ENCODE measurements at regions not wholly inside any gene's neighbourhood (a gene's known extent, or its start where the extent isn't known, plus 50 kb on each side); places are given as distances from the start of the nearest gene placed in this dataset.

GRCh38 chr5:166503506-166503905 lies 1787.9 kb upstream of the WWC1 start:
- Histone ChIP-seq H3K36me3 (ENCODE audit: control insufficient read depth, low read depth, low read length) (no peaks in the 10 kb centered on the region), H3K9ac (ENCODE audit: low read length) (no peak overlapping the region), H3K4me3 (ENCODE audit: low read length) (no peak overlapping the region), H3K27ac (ENCODE audit: low read length) (no peak overlapping the region), H3K27me3 (ENCODE audit: control insufficient read depth, insufficient read depth, low read length) (no peaks in the 10 kb centered on the region), H3K4me1 (ENCODE audit: control insufficient read depth, low read depth, low read length) (peaks cover 4% of the 10 kb centered on the region), H3K9me3 (ENCODE audit: control insufficient read depth, low read depth, low read length) (no peaks in the 10 kb centered on the region)

DNA sequence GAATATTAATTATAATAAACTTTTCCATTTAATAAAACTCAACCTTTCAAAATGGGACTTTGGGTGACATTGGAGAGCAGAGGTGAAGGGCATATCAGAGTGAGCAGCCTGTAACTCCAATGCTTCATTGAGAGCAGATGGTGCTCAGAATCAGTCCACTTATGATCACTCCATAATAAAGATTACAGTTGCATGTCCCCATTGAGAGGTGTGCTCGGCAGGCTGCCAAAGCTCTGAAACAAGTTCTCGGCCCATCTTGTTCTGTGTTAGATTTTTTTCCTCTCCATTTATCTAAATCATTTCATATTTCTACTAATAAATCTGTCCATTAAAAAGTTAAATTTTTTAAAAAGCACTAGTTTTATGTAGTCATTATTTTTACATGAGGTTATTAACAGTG lies 1786.4 kb upstream of the WWC1 start:
- H3K9me3 ChIP-seq (ENCODE audit: control insufficient read depth, low read depth, low read length) = no peaks in the 10 kb centered on the region
- no peak overlapping the region for H3K4me3 ChIP-seq (ENCODE audit: low read length)
- no peaks in the 10 kb centered on the region for H3K27me3 ChIP-seq (ENCODE audit: control insufficient read depth, insufficient read depth, low read length)

DNA sequence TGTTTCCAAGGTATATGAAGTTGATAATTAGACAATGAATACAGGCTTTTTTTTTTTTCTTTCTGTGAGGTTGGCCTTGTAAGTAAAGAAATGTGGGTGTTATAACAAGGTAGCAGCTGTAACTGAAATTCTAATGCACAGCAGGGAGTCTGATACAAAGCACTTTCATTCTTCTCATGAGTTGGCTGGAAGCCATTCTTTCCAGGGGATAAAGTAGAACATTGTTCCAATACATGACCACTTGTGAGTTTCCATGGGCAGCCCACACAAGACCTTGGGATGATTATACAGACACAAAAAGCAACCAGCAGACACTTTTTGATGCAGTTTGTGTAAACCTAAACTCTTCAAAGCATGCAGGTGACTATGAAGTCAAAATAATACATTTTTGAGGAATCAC lies 1785.9 kb upstream of the WWC1 start:
- Histone ChIP-seq H3K36me3 (ENCODE audit: control insufficient read depth, low read depth, low read length) (no peaks in the 10 kb centered on the region), H3K4me3 (ENCODE audit: low read length) (no peak overlapping the region), H3K9ac (ENCODE audit: low read length) (no peak overlapping the region), H3K27ac (ENCODE audit: low read length) (no peak overlapping the region), H3K4me1 (ENCODE audit: control insufficient read depth, low read depth, low read length) (peaks cover 4% of the 10 kb centered on the region), H3K9me3 (ENCODE audit: control insufficient read depth, low read depth, low read length) (no peaks in the 10 kb centered on the region), H3K27me3 (ENCODE audit: control insufficient read depth, insufficient read depth, low read length) (no peaks in the 10 kb centered on the region)

More for the DNA sequence above, 1786.4 kb upstream of the WWC1 start:
- no peak overlapping the region for H3K9ac ChIP-seq (ENCODE audit: low read length)
- no peaks in the 10 kb centered on the region for H3K36me3 ChIP-seq (ENCODE audit: control insufficient read depth, low read depth, low read length)
- no peak overlapping the region for H3K27ac ChIP-seq (ENCODE audit: low read length)
- peaks cover 4% of the 10 kb centered on the region for H3K4me1 ChIP-seq (ENCODE audit: control insufficient read depth, low read depth, low read length)

- Histone ChIP-seq H3K27me3 (ENCODE audit: control insufficient read depth, insufficient read depth, low read length) (no peaks in the 10 kb centered on the region), H3K9ac (ENCODE audit: low read length) (no peak overlapping the region), H3K9me3 (ENCODE audit: control insufficient read depth, low read depth, low read length) (no peaks in the 10 kb centered on the region), H3K4me1 (ENCODE audit: control insufficient read depth, low read depth, low read length) (peaks cover 4% of the 10 kb centered on the region), H3K27ac (ENCODE audit: low read length) (no peak overlapping the region), H3K4me3 (ENCODE audit: low read length) (no peak overlapping the region), H3K36me3 (ENCODE audit: control insufficient read depth, low read depth, low read length) (no peaks in the 10 kb centered on the region)
Measured at GRCh38 chr5:166507810-166508425, 1783.5 kb upstream of the WWC1 start.

DNA sequence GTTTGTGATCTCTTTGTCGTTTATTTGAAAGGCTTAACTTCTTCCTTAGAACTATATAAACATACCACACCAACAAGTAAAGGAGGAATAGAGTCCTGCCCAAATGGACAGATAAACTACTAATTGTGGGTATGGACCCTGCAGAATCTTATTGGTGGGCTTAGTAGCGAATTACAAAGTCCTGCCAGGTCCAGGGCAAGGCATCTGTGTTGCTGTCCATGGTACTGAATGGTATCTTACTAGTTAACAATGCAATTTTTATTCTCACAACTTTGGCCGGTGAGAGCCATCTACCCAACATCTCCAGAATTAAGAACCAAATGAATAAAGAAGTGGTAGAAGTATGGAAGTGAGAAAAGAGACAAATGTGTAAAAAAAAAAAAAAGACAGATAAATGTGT lies 1782.4 kb upstream of the WWC1 start:
- no peak overlapping the region for H3K27ac ChIP-seq (ENCODE audit: low read length)
- no peaks in the 10 kb centered on the region for H3K27me3 ChIP-seq (ENCODE audit: control insufficient read depth, insufficient read depth, low read length)
- peaks cover 4% of the 10 kb centered on the region for H3K4me1 ChIP-seq (ENCODE audit: control insufficient read depth, low read depth, low read length)
- H3K36me3 ChIP-seq (ENCODE audit: control insufficient read depth, low read depth, low read length) = no peaks in the 10 kb centered on the region
- H3K9ac ChIP-seq (ENCODE audit: low read length) = no peak overlapping the region
- H3K9me3 ChIP-seq (ENCODE audit: control insufficient read depth, low read depth, low read length) = no peaks in the 10 kb centered on the region
- no peak overlapping the region for H3K4me3 ChIP-seq (ENCODE audit: low read length)

DNA sequence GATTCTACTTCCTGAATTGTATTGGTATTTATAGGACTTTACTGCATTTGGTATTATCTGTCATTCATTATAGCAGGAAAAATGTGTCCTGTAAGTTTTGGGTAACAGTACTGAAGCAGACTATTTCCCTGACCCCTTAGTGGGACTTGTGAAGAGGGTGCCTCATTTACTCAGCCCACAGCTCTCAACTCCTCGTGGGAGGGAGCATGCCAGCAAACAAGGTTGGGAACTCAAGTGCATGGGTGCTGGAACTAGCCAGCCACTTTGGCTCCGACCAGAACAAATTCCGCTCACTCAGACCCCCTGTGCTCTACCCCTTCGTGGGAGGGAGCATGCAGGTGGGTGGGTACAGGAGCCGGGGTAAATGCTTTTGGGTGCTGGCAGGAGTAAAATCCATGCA lies 1773.5 kb upstream of the WWC1 start:
- no peak overlapping the region for H3K27ac ChIP-seq (ENCODE audit: low read length)
- no peaks in the 10 kb centered on the region for H3K4me1 ChIP-seq (ENCODE audit: control insufficient read depth, low read depth, low read length)
- H3K27me3 ChIP-seq (ENCODE audit: control insufficient read depth, insufficient read depth, low read length) = no peaks in the 10 kb centered on the region
- H3K9me3 ChIP-seq (ENCODE audit: control insufficient read depth, low read depth, low read length) = no peaks in the 10 kb centered on the region
- no peaks in the 10 kb centered on the region for H3K36me3 ChIP-seq (ENCODE audit: control insufficient read depth, low read depth, low read length)
- no peak overlapping the region for H3K9ac ChIP-seq (ENCODE audit: low read length)
- no peak overlapping the region for H3K4me3 ChIP-seq (ENCODE audit: low read length)

GRCh38 chr5:166523206-166523605 lies 1768.2 kb upstream of the WWC1 start:
- Histone ChIP-seq H3K27ac (ENCODE audit: low read length) (no peak overlapping the region), H3K9ac (ENCODE audit: low read length) (no peak overlapping the region), H3K4me1 (ENCODE audit: control insufficient read depth, low read depth, low read length) (no peaks in the 10 kb centered on the region), H3K4me3 (ENCODE audit: low read length) (no peak overlapping the region), H3K9me3 (ENCODE audit: control insufficient read depth, low read depth, low read length) (no peaks in the 10 kb centered on the region), H3K27me3 (ENCODE audit: control insufficient read depth, insufficient read depth, low read length) (no peaks in the 10 kb centered on the region), H3K36me3 (ENCODE audit: control insufficient read depth, low read depth, low read length) (no peaks in the 10 kb centered on the region)

GRCh38 chr5:166529200-166529599 lies 1762.2 kb upstream of the WWC1 start:
- H3K9ac ChIP-seq (ENCODE audit: low read length) = no peak overlapping the region
- H3K27ac ChIP-seq (ENCODE audit: low read length) = no peak overlapping the region
- no peak overlapping the region for H3K4me3 ChIP-seq (ENCODE audit: low read length)
- no peaks in the 10 kb centered on the region for H3K4me1 ChIP-seq (ENCODE audit: control insufficient read depth, low read depth, low read length)
- no peaks in the 10 kb centered on the region for H3K9me3 ChIP-seq (ENCODE audit: control insufficient read depth, low read depth, low read length)
- H3K27me3 ChIP-seq (ENCODE audit: control insufficient read depth, insufficient read depth, low read length) = no peaks in the 10 kb centered on the region
- H3K36me3 ChIP-seq (ENCODE audit: control insufficient read depth, low read depth, low read length) = no peaks in the 10 kb centered on the region

DNA sequence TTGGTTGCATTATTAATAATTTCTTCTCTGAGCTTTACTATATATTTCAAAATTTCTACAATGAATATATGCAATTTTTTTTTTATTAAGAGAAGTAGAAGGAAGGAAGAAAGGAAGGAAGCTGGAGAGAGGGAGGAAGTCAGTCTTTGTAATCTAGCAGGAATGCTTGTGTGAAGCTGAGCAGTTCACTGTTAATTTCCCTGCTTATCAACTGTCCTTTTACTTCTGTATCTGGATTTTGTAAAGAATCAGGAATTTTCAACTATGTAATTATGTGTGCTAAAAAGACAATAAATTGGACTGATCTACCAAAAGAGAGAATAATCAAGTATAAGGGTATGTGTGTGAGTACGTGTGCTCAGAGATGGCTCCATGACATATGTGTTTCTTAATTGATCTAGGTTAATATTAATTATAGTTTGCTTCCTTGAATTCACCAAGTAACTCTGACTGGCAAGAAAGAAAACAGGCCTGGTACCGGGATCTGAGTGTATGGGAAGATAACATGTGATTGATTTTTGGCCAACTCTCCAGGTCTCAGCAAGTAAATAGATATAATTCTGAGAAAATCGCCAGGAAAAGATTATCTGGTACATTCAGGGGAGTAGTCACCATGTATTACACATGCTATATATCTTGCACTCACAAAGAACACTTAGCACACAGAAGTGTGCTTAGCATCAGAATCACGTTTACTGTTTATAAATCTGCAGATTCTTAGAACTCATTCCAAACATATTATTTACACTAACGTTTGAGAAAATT lies 1758.8 kb upstream of the WWC1 start:
- Histone ChIP-seq H3K9me3 (ENCODE audit: control insufficient read depth, low read depth, low read length) (no peaks in the 10 kb centered on the region), H3K4me1 (ENCODE audit: control insufficient read depth, low read depth, low read length) (no peaks in the 10 kb centered on the region), H3K9ac (ENCODE audit: low read length) (no peak overlapping the region), H3K36me3 (ENCODE audit: control insufficient read depth, low read depth, low read length) (no peaks in the 10 kb centered on the region), H3K27ac (ENCODE audit: low read length) (no peak overlapping the region), H3K4me3 (ENCODE audit: low read length) (no peak overlapping the region), H3K27me3 (ENCODE audit: control insufficient read depth, insufficient read depth, low read length) (no peaks in the 10 kb centered on the region)

DNA sequence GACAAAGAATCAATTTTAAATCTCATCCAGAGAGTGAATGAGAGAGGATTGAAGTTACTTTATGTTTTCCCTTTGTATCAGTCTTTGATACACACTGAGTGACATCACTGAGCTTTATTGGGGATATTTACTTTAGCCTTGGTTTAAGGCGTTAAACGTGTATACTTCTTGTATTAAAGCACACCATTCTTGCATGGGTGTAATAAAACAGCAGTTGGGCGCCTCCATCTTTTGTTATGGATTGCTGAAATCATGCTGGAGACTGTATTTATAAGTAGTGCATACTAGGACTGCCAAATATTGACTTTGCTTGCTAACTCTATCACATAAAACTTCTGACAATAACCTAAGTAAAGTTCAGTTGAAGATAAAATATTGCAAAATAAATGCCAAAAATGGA lies 1755.8 kb upstream of the WWC1 start:
- no peaks in the 10 kb centered on the region for H3K9me3 ChIP-seq (ENCODE audit: control insufficient read depth, low read depth, low read length)
- H3K27me3 ChIP-seq (ENCODE audit: control insufficient read depth, insufficient read depth, low read length) = no peaks in the 10 kb centered on the region
- H3K9ac ChIP-seq (ENCODE audit: low read length) = no peak overlapping the region
- no peaks in the 10 kb centered on the region for H3K4me1 ChIP-seq (ENCODE audit: control insufficient read depth, low read depth, low read length)
- no peak overlapping the region for H3K27ac ChIP-seq (ENCODE audit: low read length)
- H3K36me3 ChIP-seq (ENCODE audit: control insufficient read depth, low read depth, low read length) = no peaks in the 10 kb centered on the region
- no peak overlapping the region for H3K4me3 ChIP-seq (ENCODE audit: low read length)

GRCh38 chr5:166540156-166540555 lies 1751.3 kb upstream of the WWC1 start:
- H3K27me3 ChIP-seq (ENCODE audit: control insufficient read depth, insufficient read depth, low read length) = no peaks in the 10 kb centered on the region
- H3K9me3 ChIP-seq (ENCODE audit: control insufficient read depth, low read depth, low read length) = no peaks in the 10 kb centered on the region
- no peak overlapping the region for H3K9ac ChIP-seq (ENCODE audit: low read length)
- H3K4me1 ChIP-seq (ENCODE audit: control insufficient read depth, low read depth, low read length) = no peaks in the 10 kb centered on the region
- H3K36me3 ChIP-seq (ENCODE audit: control insufficient read depth, low read depth, low read length) = no peaks in the 10 kb centered on the region
- no peak overlapping the region for H3K4me3 ChIP-seq (ENCODE audit: low read length)
- H3K27ac ChIP-seq (ENCODE audit: low read length) = no peak overlapping the region

DNA sequence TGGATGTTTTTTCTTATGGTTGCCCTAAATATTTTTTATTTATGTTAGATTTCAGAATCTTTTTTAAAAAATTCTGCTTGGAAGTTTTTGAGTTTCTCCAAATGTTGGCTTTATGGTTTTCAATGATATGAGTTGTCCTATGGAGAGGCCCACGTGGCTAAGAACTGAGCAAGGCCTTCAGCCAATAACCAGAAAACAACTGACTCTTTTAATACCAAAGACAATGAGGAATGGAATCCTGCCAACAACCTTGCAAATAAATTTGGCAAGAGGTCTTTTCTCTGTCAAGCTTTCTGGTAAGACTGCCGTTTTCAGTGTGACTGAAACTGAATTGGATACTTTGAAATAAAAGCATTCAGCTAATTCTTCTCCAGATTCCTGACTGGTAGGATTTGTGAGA lies 1740.1 kb upstream of the WWC1 start:
- Histone ChIP-seq H3K4me3 (ENCODE audit: low read length) (no peak overlapping the region), H3K27ac (ENCODE audit: low read length) (no peak overlapping the region), H3K9me3 (ENCODE audit: control insufficient read depth, low read depth, low read length) (no peaks in the 10 kb centered on the region), H3K36me3 (ENCODE audit: control insufficient read depth, low read depth, low read length) (no peaks in the 10 kb centered on the region), H3K27me3 (ENCODE audit: control insufficient read depth, insufficient read depth, low read length) (no peaks in the 10 kb centered on the region), H3K4me1 (ENCODE audit: control insufficient read depth, low read depth, low read length) (no peaks in the 10 kb centered on the region), H3K9ac (ENCODE audit: low read length) (no peak overlapping the region)
